HCT116 (cell line): ENCODE measurements at regions not wholly inside any gene's neighbourhood (a gene's known extent, or its start where the extent isn't known, plus 50 kb on each side); places are given as distances from the start of the nearest gene placed in this dataset.

Experiments used
- ATAC-seq: fragments of 200-7000 bp; cut with Tn5 transposase; 2 replicates; pipeline ENCODE4 v1.9.1; 2020; ENCODE audit warnings: mild to moderate bottlenecking, moderate library complexity
- BruUV-seq: library from RNA; stranded (reverse); fragments of 400-500 nt; replicated peaks from 2 replicates; lab custom pipeline; 2021; lab: Mats Ljungman, UMichigan
- CTCF ChIA-PET: fragments of 300-600 bp; sonication (Branson Sonifier 250); formaldehyde crosslinking; loops from one replicate; lab custom pipeline; 2021; ENCODE audit warnings: antibody characterized with exemption; lab: Charles Lee
- POLR2A ChIA-PET: fragments of 300-600, 350-600 bp; sonication (Branson Sonifier 250); formaldehyde crosslinking; loops from one replicate; lab custom pipeline; 2021; ENCODE audit warnings: antibody characterized with exemption; lab: Charles Lee
- RAD21 ChIA-PET, 2 experiments: fragments of 300-600 bp; sonication (Branson Sonifier 250); formaldehyde crosslinking; loops; one replicate each; lab custom pipeline; 2023; ENCODE audit warnings: low total read pairs in 2 of 2; ENCODE audit not compliant: uncharacterized antibody in 2 of 2, unreplicated experiment in 2 of 2, low non-redundant PET in 1 of 2; lab: Charles Lee
- DNase-seq: peaks from one replicate; pipeline ENCODE4 v3.0.0-alpha.2; 2010; ENCODE audit warnings: low read depth, low spot score
- H2AFZ ChIP-seq: fragments of 200-600 bp; shearing (Covaris generic), sonication (generic); 2 replicates; pipeline ENCODE4 v1.6.1; 2017; ENCODE audit warnings: low read depth, mixed run types, mixed read lengths, antibody characterized with exemption, low read length; ENCODE audit not compliant: poor library complexity, severe bottlenecking
- H3K27ac ChIP-seq: 2 replicates; pipeline ENCODE4 v1.5.1; 2012; ENCODE audit warnings: low read depth, low read length
- H3K27me3 ChIP-seq: fragments of 200-600 bp; sonication (generic); 2 replicates; pipeline ENCODE4 v1.6.1; 2016; ENCODE audit warnings: mixed run types, low read length, mixed read lengths; ENCODE audit not compliant: insufficient read depth
- H3K36me3 ChIP-seq, 2 experiments: fragments of 200-500 bp in 1 of 2; fragments of 200-600 bp in 1 of 2; sonication (Bioruptor generic) in 1 of 2; sonication (generic) in 1 of 2; 2 replicates each; pipeline versions ENCODE4 v1.5.1 to v1.6.1; 2014 to 2016; ENCODE audit warnings: low read length in 2 of 2, inconsistent platforms in 1 of 2, mixed read lengths in 1 of 2, mixed run types in 1 of 2; ENCODE audit not compliant: insufficient read depth in 2 of 2, control insufficient read depth in 1 of 2
- H3K4me1 ChIP-seq, 2 experiments: fragments of 200-600 bp in 1 of 2; sonication (generic) in 1 of 2; 2 replicates each; pipeline versions ENCODE4 v1.5.1 to v1.6.1; 2012 to 2017; ENCODE audit warnings: low read length in 2 of 2, inconsistent platforms in 1 of 2, mild to moderate bottlenecking in 1 of 2, mixed read lengths in 1 of 2, mixed run types in 1 of 2, moderate library complexity in 1 of 2; ENCODE audit not compliant: insufficient read depth in 2 of 2, control insufficient read depth in 1 of 2
- H3K4me2 ChIP-seq: fragments of 200-600 bp; sonication (generic); 2 replicates; pipeline ENCODE4 v1.6.1; 2017; ENCODE audit warnings: mixed run types, low read length, mixed read lengths
- H3K4me3 ChIP-seq, 2 experiments: fragments of 200-600 bp in 1 of 2; sonication (generic) in 1 of 2; replicated peaks in 1 of 2; 2 replicates each; pipeline ENCODE4 v1.5.1; 2011 to 2016; ENCODE audit warnings: low read length in 2 of 2, control low read depth in 1 of 2, low read depth in 1 of 2, mild to moderate bottlenecking in 1 of 2, mixed read lengths in 1 of 2, mixed run types in 1 of 2
- H3K79me2 ChIP-seq: fragments of 200-600 bp; sonication (generic); 2 replicates; pipeline ENCODE4 v1.6.1; 2017; ENCODE audit warnings: mild to moderate bottlenecking, mixed run types, low read length, moderate library complexity, mixed read lengths; ENCODE audit not compliant: insufficient read depth
- H3K9ac ChIP-seq: fragments of 200-600 bp; sonication (generic); 2 replicates; pipeline ENCODE4 v1.6.1; 2016; ENCODE audit warnings: low read length, mixed read lengths
- H3K9me2 ChIP-seq: fragments of 200-600 bp; sonication (generic), shearing (Covaris generic); 2 replicates; pipeline ENCODE4 v1.6.1; 2017; ENCODE audit warnings: mixed run types, mild to moderate bottlenecking, moderate library complexity; ENCODE audit not compliant: insufficient read depth
- H3K9me3 ChIP-seq, 2 experiments: fragments of 200-500 bp in 1 of 2; fragments of 200-600 bp in 1 of 2; sonication (Bioruptor generic) in 1 of 2; sonication (generic) in 1 of 2; 2 replicates each; pipeline ENCODE4 v1.6.1; 2014 to 2017; ENCODE audit warnings: low read length in 2 of 2, mixed read lengths in 2 of 2, inconsistent platforms in 1 of 2, low read depth in 1 of 2, mild to moderate bottlenecking in 1 of 2, mixed run types in 1 of 2, moderate library complexity in 1 of 2; ENCODE audit not compliant: control insufficient read depth in 1 of 2, insufficient read depth in 1 of 2
- H4K20me1 ChIP-seq: fragments of 200-600 bp; sonication (generic), shearing (Covaris generic); 2 replicates; pipeline ENCODE4 v1.6.1; 2017; ENCODE audit warnings: mixed run types, mild to moderate bottlenecking, moderate library complexity; ENCODE audit not compliant: insufficient read depth
- CBX3 ChIP-seq: IDR thresholded peaks from 2 replicates; pipeline ENCODE4 v1.6.1; 2012; ENCODE audit warnings: low read depth
- CEBPB ChIP-seq: IDR thresholded peaks from 2 replicates; pipeline ENCODE4 v1.6.1; 2012; ENCODE audit warnings: low read depth
- EGR1 ChIP-seq: IDR thresholded peaks from 2 replicates; pipeline ENCODE4 v1.6.1; 2012; ENCODE audit warnings: low read depth
- EZH2 ChIP-seq: fragments of 200-600 bp; sonication (generic); IDR thresholded peaks from 2 replicates; pipeline ENCODE4 v1.6.1; 2017; ENCODE audit warnings: antibody characterized with exemption, mixed run types
- EZH2phosphoT487 ChIP-seq: fragments of 200-600 bp; IDR thresholded peaks from 2 replicates; pipeline ENCODE4 v1.6.1; 2018; ENCODE audit warnings: antibody characterized with exemption, borderline replicate concordance
- JUND ChIP-seq: IDR thresholded peaks from 2 replicates; pipeline ENCODE4 v1.6.1; 2012
- POLR2A ChIP-seq: IDR thresholded peaks from 2 replicates; pipeline ENCODE4 v1.7.0; 2011; ENCODE audit warnings: borderline replicate concordance; ENCODE audit not compliant: insufficient read depth, insufficient read length; ENCODE audit errors: extremely low read depth
- POLR2AphosphoS5 ChIP-seq: IDR thresholded peaks from 2 replicates; pipeline ENCODE4 v1.6.1; 2011; ENCODE audit warnings: mild to moderate bottlenecking, low read depth, low read length, moderate library complexity
- RAD21 ChIP-seq: IDR thresholded peaks from 2 replicates; pipeline ENCODE4 v1.6.1; 2012; ENCODE audit warnings: low read depth, mild to moderate bottlenecking
- SIN3A ChIP-seq: IDR thresholded peaks from 2 replicates; pipeline ENCODE4 v1.6.1; 2012; ENCODE audit warnings: low read depth
- SP1 ChIP-seq: IDR thresholded peaks from 2 replicates; pipeline ENCODE4 v1.6.1; 2012; ENCODE audit warnings: low read depth
- SRF ChIP-seq: IDR thresholded peaks from 2 replicates; pipeline ENCODE4 v1.6.1; 2012; ENCODE audit warnings: low read depth
- TCF7L2 ChIP-seq: IDR thresholded peaks from 2 replicates; pipeline ENCODE4 v1.7.0; 2011; ENCODE audit warnings: borderline replicate concordance, inconsistent platforms; ENCODE audit not compliant: insufficient read depth, insufficient read length; ENCODE audit errors: extremely low read depth
- YY1 ChIP-seq: IDR thresholded peaks from 2 replicates; pipeline ENCODE4 v1.6.1; 2011; ENCODE audit warnings: low read length, low read depth, moderate library complexity, mild to moderate bottlenecking; ENCODE audit not compliant: insufficient replicate concordance; ENCODE audit errors: extremely low read depth
- ZFX ChIP-seq: fragments of 450-650 bp; IDR thresholded peaks from 2 replicates; pipeline ENCODE4 v1.6.1; 2017
- ZNF274 ChIP-seq: fragments of 200-500 bp; sonication (Bioruptor generic); IDR thresholded peaks from 2 replicates; pipeline ENCODE4 v1.6.1; 2014; ENCODE audit warnings: mild to moderate bottlenecking, low read depth, low read length, inconsistent platforms
- intact Hi-C: fragments of 100-400 bp; cut with micrococcal nuclease; formaldehyde crosslinking; loops from 2 replicates; pipeline ENCODE4 v1.10.0; 2022
- TF ChIP-seq, protein P1 (sequence below), 3 experiments: fragments of 200-600 bp in 1 of 3; sonication (generic) in 1 of 3; IDR thresholded peaks in 2 of 3; conservative IDR thresholded peaks in 1 of 3; 2 replicates each; pipeline ENCODE4 v1.5.1; 2012 to 2017; ENCODE audit warnings: low read depth in 2 of 3, low read length in 2 of 3, antibody characterized with exemption in 1 of 3, borderline replicate concordance in 1 of 3, control low read depth in 1 of 3, mild to moderate bottlenecking in 1 of 3, mixed read lengths in 1 of 3, mixed run types in 1 of 3, moderate library complexity in 1 of 3; ENCODE audit not compliant: insufficient read depth in 1 of 3
- TF ChIP-seq, protein P2 (sequence below): IDR thresholded peaks from 2 replicates; pipeline ENCODE4 v1.6.1; 2012
- TF ChIP-seq, protein P3 (sequence below): IDR thresholded peaks from 2 replicates; pipeline ENCODE4 v1.6.1; 2011; ENCODE audit warnings: mild to moderate bottlenecking, low read length, moderate library complexity; ENCODE audit not compliant: insufficient replicate concordance; ENCODE audit errors: extremely low read depth

DNA sequence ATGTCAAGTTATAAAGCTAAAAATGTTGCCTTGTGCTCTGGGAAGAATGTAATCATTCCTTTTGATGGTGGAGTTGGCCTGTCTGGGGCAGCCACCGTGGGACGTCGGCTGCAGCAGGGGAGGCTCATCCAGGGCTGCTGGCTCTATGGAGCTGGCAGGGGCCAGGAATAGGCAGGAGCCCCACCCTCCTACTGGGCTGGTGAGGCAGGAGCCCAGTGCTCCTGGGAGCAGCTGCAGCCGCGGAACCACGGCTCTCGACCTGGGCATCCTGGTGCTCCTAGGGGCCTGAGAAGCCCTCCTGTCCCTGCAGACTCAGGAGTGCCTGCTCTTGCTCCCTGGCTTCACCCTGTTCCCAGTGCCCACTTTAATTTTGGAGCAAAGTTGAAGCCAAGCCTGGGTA lies 127.1 kb downstream of the DIPK2A start:
- BruUV-seq, result no TSS peak
- no peaks in the 10 kb centered on the region for H4K20me1 ChIP-seq
- H3K4me3 ChIP-seq, result no peak overlapping the region
- no peaks in the 10 kb centered on the region for H3K79me2 ChIP-seq
- no peak overlapping the region for H2AFZ ChIP-seq
- RAD21 ChIA-PET, result no interaction called here
- no peaks in the 10 kb centered on the region for H3K4me1 ChIP-seq
- DNase-seq (no peak), ATAC-seq (no peak)
- TF ChIP-seq, protein P1, sequence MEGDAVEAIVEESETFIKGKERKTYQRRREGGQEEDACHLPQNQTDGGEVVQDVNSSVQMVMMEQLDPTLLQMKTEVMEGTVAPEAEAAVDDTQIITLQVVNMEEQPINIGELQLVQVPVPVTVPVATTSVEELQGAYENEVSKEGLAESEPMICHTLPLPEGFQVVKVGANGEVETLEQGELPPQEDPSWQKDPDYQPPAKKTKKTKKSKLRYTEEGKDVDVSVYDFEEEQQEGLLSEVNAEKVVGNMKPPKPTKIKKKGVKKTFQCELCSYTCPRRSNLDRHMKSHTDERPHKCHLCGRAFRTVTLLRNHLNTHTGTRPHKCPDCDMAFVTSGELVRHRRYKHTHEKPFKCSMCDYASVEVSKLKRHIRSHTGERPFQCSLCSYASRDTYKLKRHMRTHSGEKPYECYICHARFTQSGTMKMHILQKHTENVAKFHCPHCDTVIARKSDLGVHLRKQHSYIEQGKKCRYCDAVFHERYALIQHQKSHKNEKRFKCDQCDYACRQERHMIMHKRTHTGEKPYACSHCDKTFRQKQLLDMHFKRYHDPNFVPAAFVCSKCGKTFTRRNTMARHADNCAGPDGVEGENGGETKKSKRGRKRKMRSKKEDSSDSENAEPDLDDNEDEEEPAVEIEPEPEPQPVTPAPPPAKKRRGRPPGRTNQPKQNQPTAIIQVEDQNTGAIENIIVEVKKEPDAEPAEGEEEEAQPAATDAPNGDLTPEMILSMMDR (IDR thresholded peaks at IDR 0.05 in 2 of 3, conservative IDR thresholded peaks at IDR 0.05 in 1 of 3; ENCODE audit: borderline replicate concordance in 1 of 3, insufficient read depth in 1 of 3, low read depth in 2 of 3, low read length in 2 of 3), result no peak
- TF ChIP-seq EZH2phosphoT487 (no peak), SP1 (no peak), EZH2 (no peak), RAD21 (no peak), JUND (no peak), ZFX (no peak), ZNF274 (no peak), TCF7L2 (no peak), EGR1 (no peak), SIN3A (no peak), SRF (no peak), POLR2AphosphoS5 (no peak), CBX3 (no peak), POLR2A (no peak), YY1 (no peak), CEBPB (no peak)
- TF ChIP-seq, protein P2, sequence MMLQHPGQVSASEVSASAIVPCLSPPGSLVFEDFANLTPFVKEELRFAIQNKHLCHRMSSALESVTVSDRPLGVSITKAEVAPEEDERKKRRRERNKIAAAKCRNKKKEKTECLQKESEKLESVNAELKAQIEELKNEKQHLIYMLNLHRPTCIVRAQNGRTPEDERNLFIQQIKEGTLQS, result no peak
- TF ChIP-seq, protein P3, sequence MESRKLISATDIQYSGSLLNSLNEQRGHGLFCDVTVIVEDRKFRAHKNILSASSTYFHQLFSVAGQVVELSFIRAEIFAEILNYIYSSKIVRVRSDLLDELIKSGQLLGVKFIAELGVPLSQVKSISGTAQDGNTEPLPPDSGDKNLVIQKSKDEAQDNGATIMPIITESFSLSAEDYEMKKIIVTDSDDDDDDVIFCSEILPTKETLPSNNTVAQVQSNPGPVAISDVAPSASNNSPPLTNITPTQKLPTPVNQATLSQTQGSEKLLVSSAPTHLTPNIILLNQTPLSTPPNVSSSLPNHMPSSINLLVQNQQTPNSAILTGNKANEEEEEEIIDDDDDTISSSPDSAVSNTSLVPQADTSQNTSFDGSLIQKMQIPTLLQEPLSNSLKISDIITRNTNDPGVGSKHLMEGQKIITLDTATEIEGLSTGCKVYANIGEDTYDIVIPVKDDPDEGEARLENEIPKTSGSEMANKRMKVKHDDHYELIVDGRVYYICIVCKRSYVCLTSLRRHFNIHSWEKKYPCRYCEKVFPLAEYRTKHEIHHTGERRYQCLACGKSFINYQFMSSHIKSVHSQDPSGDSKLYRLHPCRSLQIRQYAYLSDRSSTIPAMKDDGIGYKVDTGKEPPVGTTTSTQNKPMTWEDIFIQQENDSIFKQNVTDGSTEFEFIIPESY, result no peak
- H3K4me2 ChIP-seq, result no peak overlapping the region
- POLR2A ChIA-PET, result no interaction called here
- H3K36me3 ChIP-seq, result no peaks in the 10 kb centered on the region
- CTCF ChIA-PET, result no interaction called here
- H3K27me3 ChIP-seq, result no peaks in the 10 kb centered on the region
- H3K9ac ChIP-seq, result no peak overlapping the region
- H3K9me3 ChIP-seq, result no peaks in the 10 kb centered on the region; a peak in 1 of 4 replicates
- intact Hi-C loops, result no loop called here
- no peaks in the 10 kb centered on the region for H3K9me2 ChIP-seq
- no peak overlapping the region for H3K27ac ChIP-seq
